ENCODE measurements at regions not wholly inside any gene's neighbourhood (a gene's known extent, or its start where the extent isn't known, plus 50 kb on each side); places are given as distances from the start of the nearest gene placed in this dataset.

GRCh38 chr5:1660001-1660400, 136.2 kb upstream of the LPCAT1 start:
- H3K27ac ChIP-seq (ENCODE audit: extremely low read depth, low read depth, low read length), result no peak overlapping the region
- H3K9me3 ChIP-seq (ENCODE audit: control insufficient read depth, insufficient read depth, low read depth, low read length), result no peaks in the 10 kb centered on the region
- CTCF ChIA-PET, result interaction anchor here (0.6 kb wide), 1 partner anchor 486 kb away, joined by 4 read pairs; no protein-coding TSS in a partner anchor

GRCh38 chr5:1659100-1659981, 135.6 kb upstream of the LPCAT1 start:
- H3K4me1 ChIP-seq (ENCODE audit: control insufficient read depth, insufficient read depth, low read length), result no peaks in the 10 kb centered on the region
- no peaks in the 10 kb centered on the region for H3K9me3 ChIP-seq (ENCODE audit: control insufficient read depth, insufficient read depth, low read depth, low read length)
- TF ChIP-seq ZNF555 (tag by site-specific recombination; conservative IDR thresholded peaks at IDR 0.05) (no peak), ZNF169 (tag by site-specific recombination; IDR thresholded peaks at IDR 0.05) (no peak), KLF10 (tag by site-specific recombination; IDR thresholded peaks at IDR 0.05) (no peak), ZBTB7A (tag by site-specific recombination; IDR thresholded peaks at IDR 0.05; ENCODE audit: low read depth) (no peak), ZNF335 (tag by site-specific recombination; conservative IDR thresholded peaks at IDR 0.05) (no peak), ZFP41 (tag by site-specific recombination; IDR thresholded peaks at IDR 0.05; ENCODE audit: borderline replicate concordance) (no peak), ZNF776 (tag by site-specific recombination; IDR thresholded peaks at IDR 0.05; ENCODE audit: borderline replicate concordance) (no peak), MZF1 (tag by site-specific recombination; IDR thresholded peaks at IDR 0.05; ENCODE audit: borderline replicate concordance) (no peak), TSHZ1 (tag by site-specific recombination; IDR thresholded peaks at IDR 0.05; ENCODE audit: borderline replicate concordance) (no peak), ZBTB11 (tag by site-specific recombination; conservative IDR thresholded peaks at IDR 0.05; ENCODE audit: low read depth) (no peak), SCRT1 (tag by site-specific recombination; IDR thresholded peaks at IDR 0.05; ENCODE audit: borderline replicate concordance) (no peak), TCF7L2 (IDR thresholded peaks at IDR 0.05; ENCODE audit: borderline replicate concordance, low read depth, low read length) (no peak)
- ChIA-PET POLR2A (no interaction called here), CTCF (interaction anchor here (0.6 kb wide), 1 partner anchor 486 kb away, joined by 4 read pairs; no protein-coding TSS in a partner anchor)
- no peak overlapping the region for H3K27ac ChIP-seq (ENCODE audit: extremely low read depth, low read depth, low read length)
- H3K4me3 ChIP-seq (ENCODE audit: low read depth, low read length), result no peak overlapping the region
- no peaks in the 10 kb centered on the region for H3K36me3 ChIP-seq (ENCODE audit: control insufficient read depth in 2 of 2, insufficient read depth in 1 of 2, low read length in 2 of 2)

More at GRCh38 chr5:1660001-1660400, 136.2 kb upstream of the LPCAT1 start:
- Histone ChIP-seq H3K4me1 (ENCODE audit: control insufficient read depth, insufficient read depth, low read length) (no peaks in the 10 kb centered on the region), H3K36me3 (ENCODE audit: control insufficient read depth in 2 of 2, insufficient read depth in 1 of 2, low read length in 2 of 2) (no peaks in the 10 kb centered on the region), H3K4me3 (ENCODE audit: low read depth, low read length) (no peak overlapping the region)
- POLR2A ChIA-PET, result no interaction called here
- TF ChIP-seq HOXC10 (CRISPR knock-in tag; IDR thresholded peaks at IDR 0.05) (no peak), INSM2 (tag by site-specific recombination; IDR thresholded peaks at IDR 0.05) (no peak), ZNF707 (tag by site-specific recombination; IDR thresholded peaks at IDR 0.05) (no peak), ZXDB (tag by site-specific recombination; IDR thresholded peaks at IDR 0.05) (no peak), ZNF692 (tag by site-specific recombination; IDR thresholded peaks at IDR 0.05) (no peak)

Data from HEK293 (cell line).